ENCODE measurements at regions not wholly inside any gene's neighbourhood (a gene's known extent, or its start where the extent isn't known, plus 50 kb on each side); places are given as distances from the start of the nearest gene placed in this dataset.

DNA sequence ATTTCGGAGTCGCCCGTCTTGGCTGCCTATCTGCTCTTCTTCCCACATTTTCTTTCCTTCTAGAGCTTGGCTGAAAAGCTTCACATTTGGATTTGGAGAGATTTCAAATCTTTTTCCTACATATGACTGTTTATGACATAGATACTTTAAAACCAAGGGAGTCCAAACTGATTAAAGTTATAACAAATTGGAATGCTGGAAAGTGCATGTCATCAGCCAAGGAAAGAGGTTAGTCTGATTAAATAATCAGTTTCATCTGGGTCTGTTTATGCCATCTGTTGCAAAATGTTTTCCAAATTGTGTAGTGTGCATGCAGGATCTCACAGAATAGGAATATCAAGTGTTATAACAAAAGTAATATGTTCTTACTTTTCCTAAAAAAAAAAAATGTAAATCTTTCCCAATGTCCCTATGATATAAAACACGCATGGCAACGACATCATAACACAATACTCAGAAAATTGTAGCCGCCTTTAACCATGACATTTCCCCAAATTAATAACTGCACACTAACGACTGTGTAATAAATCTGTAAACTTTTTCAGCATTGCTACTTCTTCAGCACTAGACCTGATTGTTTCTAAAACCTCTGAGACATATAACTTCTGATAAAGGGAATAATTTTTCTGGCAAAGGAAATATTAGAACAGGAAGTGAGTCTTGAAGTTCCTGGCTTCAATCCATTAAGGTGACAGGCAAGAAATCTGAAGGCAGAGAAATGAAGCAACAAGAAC is 230.2 kb upstream of the FOXQ1 start:
- DNase-seq: no peak

- no peak for DNase-seq
These were observed 231.2 kb upstream of the FOXQ1 start for GRCh38 chr6:1080453-1081337.

- no peak for DNase-seq
These were observed 232.4 kb upstream of the FOXQ1 start for GRCh38 chr6:1079525-1079924.

- no peak for DNase-seq
These were observed 234.2 kb upstream of the FOXQ1 start for GRCh38 chr6:1077478-1078416.

- DNase-seq: no peak
These were observed 235.1 kb upstream of the FOXQ1 start for GRCh38 chr6:1076531-1077459.

DNA sequence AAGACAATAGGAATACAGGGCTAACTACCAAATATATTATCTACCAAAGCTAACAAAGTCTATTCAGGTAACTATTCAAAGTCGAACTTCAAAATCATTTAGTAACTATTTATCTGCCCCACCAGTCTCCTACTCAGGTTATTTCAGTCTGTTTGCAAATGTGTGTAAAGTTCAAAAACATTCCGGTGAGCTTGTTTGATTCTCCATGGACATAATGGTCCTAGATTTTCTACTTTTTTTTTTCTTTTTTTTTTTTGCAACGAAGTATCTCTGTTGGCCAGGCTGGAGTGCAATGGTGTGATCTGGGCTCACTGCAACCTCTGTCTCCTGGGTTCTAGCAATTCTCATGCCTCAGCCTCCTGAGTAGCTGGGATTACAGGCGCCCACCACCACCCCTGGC is 236.0 kb upstream of the FOXQ1 start:
- no peak for DNase-seq

- no peak for DNase-seq
These were observed 236.5 kb upstream of the FOXQ1 start for GRCh38 chr6:1075444-1075843.

GRCh38 chr6:1070085-1070521 is 241.8 kb upstream of the FOXQ1 start:
- no peak for DNase-seq

GRCh38 chr6:1068905-1069304 is 243.0 kb upstream of the FOXQ1 start:
- DNase-seq: no peak

DNA sequence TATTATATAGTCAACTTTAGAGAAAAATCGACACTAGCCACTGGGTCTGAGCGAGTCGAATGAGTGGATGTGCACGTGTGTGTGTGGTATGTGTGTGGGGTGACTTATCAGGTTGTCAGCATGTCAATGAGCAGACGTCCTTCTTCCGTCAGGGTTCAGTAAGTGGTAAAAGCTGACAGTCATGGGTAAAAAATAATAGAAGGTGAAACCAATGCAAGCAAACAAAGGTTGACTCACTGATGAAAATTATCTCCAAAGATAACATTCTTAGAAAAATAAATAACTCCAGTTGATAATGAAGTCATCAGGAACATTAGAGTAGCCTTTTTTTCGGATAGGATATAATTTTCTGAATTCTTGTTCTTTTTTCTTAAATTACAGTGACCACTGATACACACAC is 243.8 kb upstream of the FOXQ1 start:
- no peak for DNase-seq

DNA sequence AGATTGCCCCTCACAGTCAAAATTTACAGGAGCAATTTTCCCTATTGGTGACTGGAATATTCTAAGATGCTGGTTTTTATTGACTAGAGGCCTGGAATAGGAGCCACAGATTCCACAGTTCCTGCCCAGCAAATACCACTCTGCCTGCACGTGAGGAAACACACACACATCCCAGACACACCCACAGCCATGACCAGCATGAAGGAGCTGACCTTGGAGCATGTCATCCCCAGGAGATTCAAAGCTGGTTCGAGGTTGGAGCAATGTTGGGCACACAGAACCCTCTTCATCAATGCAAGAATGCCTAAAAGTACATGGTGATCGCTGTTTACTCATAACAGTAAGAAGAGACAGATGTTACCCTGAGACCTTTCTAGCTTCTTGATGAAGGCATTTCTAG is 244.6 kb upstream of the FOXQ1 start:
- no peak for DNase-seq

- DNase-seq: no peak
These were observed 245.3 kb upstream of the FOXQ1 start for GRCh38 chr6:1066449-1067090.

DNA sequence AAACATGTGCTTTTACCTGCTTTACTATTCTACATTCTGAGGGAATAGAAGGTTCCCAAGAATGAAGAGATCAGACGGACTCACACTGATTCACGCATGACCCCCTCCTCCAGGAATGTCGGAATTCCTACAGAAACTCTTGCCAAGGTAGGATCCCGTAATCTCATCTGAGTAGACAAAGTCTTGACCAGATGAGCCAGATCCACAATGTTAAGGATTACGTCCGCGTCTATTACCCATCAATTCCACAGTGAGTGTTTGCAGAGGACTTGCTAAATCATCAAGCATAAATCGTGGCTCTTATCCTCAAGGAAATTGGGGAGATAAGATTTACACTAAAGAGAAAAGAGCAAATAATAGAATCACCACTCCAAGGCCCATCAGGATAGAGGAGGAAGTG is 245.9 kb upstream of the FOXQ1 start:
- no peak for DNase-seq

DNA sequence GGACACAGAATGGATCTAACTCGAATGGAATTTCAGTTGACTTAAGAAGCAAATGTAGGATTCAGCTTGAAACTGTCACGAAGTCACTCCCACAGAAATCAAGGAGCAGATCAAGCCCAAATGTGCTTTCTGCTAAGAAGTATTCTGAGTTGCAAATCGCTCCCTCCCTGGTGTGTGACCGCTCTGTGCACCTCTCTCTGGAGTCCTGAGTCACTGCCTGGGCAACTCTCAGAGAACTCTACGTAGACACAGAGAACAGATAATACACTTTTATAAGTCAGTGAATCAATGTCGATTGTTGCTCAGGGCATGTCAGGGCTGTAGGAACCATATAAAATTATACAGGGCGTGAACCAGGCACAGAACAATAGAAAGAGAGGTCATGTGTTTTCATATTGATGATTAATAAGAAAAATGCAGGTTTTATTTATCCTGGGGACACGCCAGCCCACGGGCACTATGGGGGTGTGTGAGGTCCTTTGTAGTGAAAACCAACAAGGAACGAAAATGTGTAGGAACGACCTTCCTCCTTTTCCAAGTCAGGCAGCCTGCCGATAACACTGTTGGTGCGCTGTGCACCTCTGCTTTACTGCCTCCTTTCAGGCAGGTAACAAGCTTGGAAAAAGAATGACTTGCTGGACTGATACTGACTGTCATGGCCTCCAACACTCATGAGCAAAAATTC is 248.1 kb upstream of the FOXQ1 start:
- DNase-seq: no peak

GRCh38 chr6:1062786-1063545 is 248.9 kb upstream of the FOXQ1 start:
- DNase-seq: no peak

GRCh38 chr6:1059596-1059995 is 252.3 kb upstream of the FOXQ1 start:
- no peak for DNase-seq

- no peak for DNase-seq
These were observed 254.3 kb upstream of the FOXQ1 start for GRCh38 chr6:1057490-1058135.

- no peak for DNase-seq
These were observed 256.6 kb upstream of the FOXQ1 start for GRCh38 chr6:1055015-1055921.

Data from activated CD4-positive, alpha-beta T cell treated with anti-CD3 and anti-CD28 coated beads, Interleukin-2, amount 50 U/mL, for 16 hours (primary cell).